ENCODE measurements at regions not wholly inside any gene's neighbourhood (a gene's known extent, or its start where the extent isn't known, plus 50 kb on each side); places are given as distances from the start of the nearest gene placed in this dataset.

DNA sequence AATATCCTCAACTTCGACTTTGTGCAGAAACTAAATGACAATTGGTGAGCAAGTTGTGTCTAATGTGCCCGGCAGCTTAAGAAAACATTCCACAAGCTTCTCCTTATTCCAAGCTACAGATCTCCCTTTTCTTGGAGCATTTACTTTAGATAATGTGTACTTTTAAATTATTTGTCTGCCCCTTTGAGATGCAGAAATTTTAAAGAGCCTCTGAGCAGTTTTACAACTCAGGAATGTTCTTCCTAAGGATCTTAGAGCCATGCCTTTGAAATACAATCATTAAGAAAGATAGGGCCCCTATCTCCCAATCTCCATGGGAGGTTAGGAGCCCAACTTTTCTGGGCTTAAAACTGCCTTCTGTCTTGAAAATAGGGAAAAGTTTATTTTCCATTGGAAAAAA lies 723.7 kb upstream of the COX7C start:
- Histone ChIP-seq H3K9me3 (no peaks in the 10 kb centered on the region), H3K27me3 (no peaks in the 10 kb centered on the region), H3K4me3 (no peak overlapping the region), H3K36me3 (no peaks in the 10 kb centered on the region), H3K4me1 (no peaks in the 10 kb centered on the region), H3K27ac (no peak overlapping the region)
- intact Hi-C loops (cut with DNase I): no loop called here
- 37 to 60% methylated on average over 2 of the region's 2 CpGs for WGBS, 2 donors
- no peak for TF ChIP-seq POLR2AphosphoS5 (IDR thresholded peaks at IDR 0.05)
- no peak for TF ChIP-seq CTCF (IDR thresholded peaks at IDR 0.05)
- TF ChIP-seq EP300 (IDR thresholded peaks at IDR 0.05): no peak
- no peak for TF ChIP-seq POLR2A (IDR thresholded peaks at IDR 0.05)
- no peak for DNase-seq

DNA sequence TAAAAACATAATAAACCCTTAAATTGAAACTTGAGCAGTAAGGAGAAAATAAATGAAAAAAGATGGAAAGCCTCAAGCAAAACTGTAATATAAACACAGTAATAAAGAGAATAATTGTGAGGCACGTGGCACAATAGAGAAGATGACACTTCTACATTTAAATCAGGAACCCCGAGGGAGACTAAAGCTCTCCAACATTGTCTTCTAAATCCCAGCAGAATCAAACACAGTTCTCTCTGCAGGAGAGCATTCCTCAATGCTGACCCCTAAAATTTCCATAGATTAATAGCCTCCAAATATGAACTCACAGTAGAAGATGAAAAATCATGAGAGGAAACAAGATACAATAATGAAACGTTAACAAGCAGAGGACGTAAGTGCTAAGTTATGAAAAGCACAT lies 721.2 kb upstream of the COX7C start:
- Histone ChIP-seq H3K36me3 (no peaks in the 10 kb centered on the region), H3K27ac (no peak overlapping the region), H3K4me1 (no peaks in the 10 kb centered on the region), H3K4me3 (no peak overlapping the region), H3K27me3 (no peaks in the 10 kb centered on the region), H3K9me3 (no peaks in the 10 kb centered on the region)
- WGBS, 2 donors: 47 to 60% methylated on average over 4 of the region's 4 CpGs
- no peak for DNase-seq
- TF ChIP-seq EP300 (IDR thresholded peaks at IDR 0.05) (no peak), POLR2A (IDR thresholded peaks at IDR 0.05) (no peak), CTCF (IDR thresholded peaks at IDR 0.05) (no peak), POLR2AphosphoS5 (IDR thresholded peaks at IDR 0.05) (no peak)
- intact Hi-C loops (cut with DNase I): no loop called here

DNA sequence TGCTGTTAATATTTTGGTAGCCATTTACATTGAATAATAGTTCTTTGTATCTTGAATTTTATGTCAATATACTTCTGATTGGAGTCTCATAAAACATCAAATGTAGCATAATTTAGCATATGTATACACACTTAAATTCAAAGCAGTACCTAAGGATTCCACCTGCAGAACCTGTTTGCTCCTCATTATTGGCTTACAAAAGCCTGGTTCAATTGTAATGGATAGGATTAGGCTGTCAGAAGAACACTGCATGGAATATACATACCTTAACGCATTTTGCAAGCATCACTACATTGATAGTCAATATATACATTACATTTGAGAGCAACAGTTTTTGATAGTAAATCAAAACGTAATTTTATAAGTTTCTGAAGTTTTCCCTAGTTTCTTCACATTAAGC lies 711.3 kb upstream of the COX7C start:
- no peak for TF ChIP-seq POLR2A (IDR thresholded peaks at IDR 0.05)
- Histone ChIP-seq H3K27ac (no peak overlapping the region), H3K4me3 (no peak overlapping the region), H3K9me3 (no peaks in the 10 kb centered on the region), H3K4me1 (no peaks in the 10 kb centered on the region), H3K27me3 (no peaks in the 10 kb centered on the region), H3K36me3 (no peaks in the 10 kb centered on the region)
- 32 to 49% methylated on average over 2 of the region's 2 CpGs for WGBS, 2 donors
- no peak for DNase-seq
- intact Hi-C loops (cut with DNase I): no loop called here

- Histone ChIP-seq H3K27me3 (no peaks in the 10 kb centered on the region), H3K9me3 (no peaks in the 10 kb centered on the region), H3K4me1 (no peaks in the 10 kb centered on the region), H3K27ac (no peak overlapping the region), H3K36me3 (no peaks in the 10 kb centered on the region), H3K4me3 (no peak overlapping the region)
- DNase-seq: no peak
- TF ChIP-seq CTCF (IDR thresholded peaks at IDR 0.05) (no peak), POLR2A (IDR thresholded peaks at IDR 0.05) (no peak), EP300 (IDR thresholded peaks at IDR 0.05) (no peak), POLR2AphosphoS5 (IDR thresholded peaks at IDR 0.05) (no peak)
- 91 to 97% methylated on average over 2 of the region's 2 CpGs for WGBS, 2 donors
- intact Hi-C loops (cut with DNase I): no loop called here
These were observed 707.4 kb upstream of the COX7C start for GRCh38 chr5:85910335-85910734.

- intact Hi-C loops (cut with DNase I): no loop called here
- H3K36me3 ChIP-seq: no peaks in the 10 kb centered on the region
- 72 to 84% methylated on average over 4 of the region's 4 CpGs for WGBS, 2 donors
- TF ChIP-seq POLR2A (IDR thresholded peaks at IDR 0.05) (no peak), EP300 (IDR thresholded peaks at IDR 0.05) (no peak), CTCF (IDR thresholded peaks at IDR 0.05) (no peak), POLR2AphosphoS5 (IDR thresholded peaks at IDR 0.05) (no peak)
- no peak for DNase-seq
- H3K27me3 ChIP-seq: no peaks in the 10 kb centered on the region
- peaks cover 0 to 4% (median 0%) of the 10 kb centered on the region in 4 donors for H3K9me3 ChIP-seq
- no peaks in the 10 kb centered on the region for H3K4me1 ChIP-seq
- H3K4me3 ChIP-seq: no peak overlapping the region
- H3K27ac ChIP-seq: no peak overlapping the region
These were observed 696.8 kb upstream of the COX7C start for GRCh38 chr5:85920984-85921383.
